PC-9 (cell line): ENCODE measurements at regions not wholly inside any gene's neighbourhood (a gene's known extent, or its start where the extent isn't known, plus 50 kb on each side); places are given as distances from the start of the nearest gene placed in this dataset.

Experiments used
- BruUV-seq: library from RNA; stranded (reverse); fragments of 400-500 nt; replicated peaks from 2 replicates; lab custom pipeline; 2021; lab: Mats Ljungman, UMichigan
- CTCF ChIA-PET: fragments of 300-600 bp; sonication (Branson Sonifier 250); formaldehyde crosslinking; loops from one replicate; lab custom pipeline; 2022; ENCODE audit warnings: antibody characterized with exemption; lab: Charles Lee
- POLR2A ChIA-PET: fragments of 300-600 bp; sonication (Branson Sonifier 250); formaldehyde crosslinking; loops from one replicate; lab custom pipeline; 2022; ENCODE audit warnings: antibody characterized with exemption; ENCODE audit not compliant: unreplicated experiment; lab: Charles Lee
- DNase-seq, 2 experiments: peaks; one replicate each; pipeline versions ENCODE4 v3.0.0 to v3.0.0-alpha.2; 2015 to 2022; ENCODE audit warnings: mixed read lengths in 1 of 2
- H2AFZ ChIP-seq: fragments of 200-600 bp; sonication (generic); 2 replicates; pipeline ENCODE4 v1.8.1; 2017; ENCODE audit warnings: antibody characterized with exemption
- H3F3A ChIP-seq: fragments of 200-600 bp; sonication (generic); 2 replicates; pipeline ENCODE4 v1.8.1; 2017; ENCODE audit warnings: antibody characterized with exemption, mild to moderate bottlenecking, low read depth; ENCODE audit not compliant: insufficient read depth
- H3K27ac ChIP-seq: fragments of 200-600 bp; sonication (generic); 2 replicates; pipeline ENCODE4 v1.6.1; 2016; ENCODE audit warnings: mixed run types
- H3K27me3 ChIP-seq: fragments of 200-600 bp; sonication (generic); 2 replicates; pipeline ENCODE4 v1.6.1; 2016; ENCODE audit warnings: low read depth, mixed run types; ENCODE audit not compliant: insufficient read depth
- H3K36me3 ChIP-seq: fragments of 200-600 bp; sonication (generic); 2 replicates; pipeline ENCODE4 v1.6.1; 2016; ENCODE audit warnings: low read depth, mixed run types
- H3K4me1 ChIP-seq: fragments of 200-600 bp; sonication (generic); replicated peaks from 2 replicates; pipeline ENCODE4 v1.6.1; 2016; ENCODE audit warnings: mixed run types; ENCODE audit not compliant: insufficient read depth
- H3K4me2 ChIP-seq: fragments of 200-600 bp; sonication (generic); 2 replicates; pipeline ENCODE4 v1.6.1; 2017; ENCODE audit warnings: mixed run types
- H3K4me3 ChIP-seq: fragments of 200-600 bp; sonication (generic); 2 replicates; pipeline ENCODE4 v1.6.1; 2016; ENCODE audit warnings: mixed run types
- H3K79me2 ChIP-seq: fragments of 200-600 bp; sonication (generic); 2 replicates; pipeline ENCODE4 v1.6.1; 2017; ENCODE audit warnings: low read depth, mixed run types
- H3K9me2 ChIP-seq: fragments of 200-600 bp; sonication (generic); 2 replicates; pipeline ENCODE4 v1.8.1; 2017; ENCODE audit warnings: mild to moderate bottlenecking; ENCODE audit not compliant: insufficient read depth
- H3K9me3 ChIP-seq: fragments of 200-600 bp; sonication (generic); 2 replicates; pipeline ENCODE4 v1.8.1; 2016; ENCODE audit warnings: low read depth; ENCODE audit not compliant: insufficient read depth
- H4K20me1 ChIP-seq: fragments of 200-600 bp; sonication (generic); 2 replicates; pipeline ENCODE4 v1.8.1; 2017; ENCODE audit not compliant: insufficient read depth
- CTCF ChIP-seq: fragments of 200-600 bp; sonication (generic); conservative IDR thresholded peaks from 2 replicates; pipeline ENCODE4 v1.6.1; 2017; ENCODE audit warnings: mixed run types, antibody characterized with exemption, mild to moderate bottlenecking, moderate library complexity
- EZH2 ChIP-seq: fragments of 200-600 bp; sonication (generic); IDR thresholded peaks from 2 replicates; pipeline ENCODE4 v1.8.0; 2017; ENCODE audit warnings: antibody characterized with exemption, low read depth
- intact Hi-C: fragments of 100-400 bp; cut with micrococcal nuclease; formaldehyde crosslinking; loops from one replicate; pipeline ENCODE4 v1.10.0; 2022; ENCODE audit not compliant: unreplicated experiment

GRCh38 chr11:33630936-33631748 lies 69.5 kb downstream of the C11orf91 start:
- no peak overlapping the region for H3K4me2 ChIP-seq
- intact Hi-C loops, result loop anchor here (5.0 kb wide), 2 partner anchors 106 to 259 kb away; partner anchors contain the start of gene CD59
- H3K4me1 ChIP-seq, result peaks cover 38% of the 10 kb centered on the region
- no peaks in the 10 kb centered on the region for H3K36me3 ChIP-seq
- H4K20me1 ChIP-seq, result no peaks in the 10 kb centered on the region
- H3K79me2 ChIP-seq, result no peaks in the 10 kb centered on the region
- no peaks in the 10 kb centered on the region for H3K9me3 ChIP-seq
- no peak overlapping the region for H2AFZ ChIP-seq
- H3F3A ChIP-seq, result peaks cover 42% of the 10 kb centered on the region
- peak overlapping the region; percentile 99; the same call in 1 of the 2 replicates for H3K27ac ChIP-seq
- no peaks in the 10 kb centered on the region for H3K9me2 ChIP-seq
- TF ChIP-seq CTCF, result no peak
- TF ChIP-seq EZH2, result no peak
- CTCF ChIA-PET, result no interaction called here
- POLR2A ChIA-PET, result no interaction called here
- DNase-seq, result no peak
- H3K27me3 ChIP-seq, result no peaks in the 10 kb centered on the region
- no TSS peak for BruUV-seq
- H3K4me3 ChIP-seq, result no peak overlapping the region

GRCh38 chr11:33624083-33624482 lies 76.5 kb downstream of the C11orf91 start:
- TF ChIP-seq EZH2 (no peak), CTCF (no peak)
- H3K9me3 ChIP-seq, result no peaks in the 10 kb centered on the region
- no peaks in the 10 kb centered on the region for H3K36me3 ChIP-seq
- no peaks in the 10 kb centered on the region for H3K27me3 ChIP-seq
- no peak overlapping the region for H2AFZ ChIP-seq
- POLR2A ChIA-PET, result no interaction called here
- no peak overlapping the region for H3K4me3 ChIP-seq
- no peaks in the 10 kb centered on the region for H3K4me1 ChIP-seq
- no peak overlapping the region for H3K4me2 ChIP-seq
- H3K9me2 ChIP-seq, result no peaks in the 10 kb centered on the region
- H4K20me1 ChIP-seq, result no peaks in the 10 kb centered on the region
- no peak overlapping the region for H3K27ac ChIP-seq
- no peak for DNase-seq
- CTCF ChIA-PET, result no interaction called here
- intact Hi-C loops, result no loop called here
- no TSS peak for BruUV-seq
- no peaks in the 10 kb centered on the region for H3K79me2 ChIP-seq
- H3F3A ChIP-seq, result peaks cover 9% of the 10 kb centered on the region; the same call in 1 of the 2 replicates

GRCh38 chr11:33622806-33623205 lies 77.8 kb downstream of the C11orf91 start:
- ChIA-PET CTCF (no interaction called here), POLR2A (interaction anchor here (0.6 kb wide), 1 partner anchor 1780 kb away, joined by 4 read pairs; no protein-coding TSS in a partner anchor)
- Histone ChIP-seq H4K20me1 (no peaks in the 10 kb centered on the region), H3K4me3 (no peak overlapping the region), H3F3A (peaks cover 9% of the 10 kb centered on the region; the same call in 1 of the 2 replicates), H3K27me3 (no peaks in the 10 kb centered on the region), H3K4me1 (no peaks in the 10 kb centered on the region), H2AFZ (no peak overlapping the region), H3K27ac (no peak overlapping the region), H3K79me2 (no peaks in the 10 kb centered on the region), H3K9me2 (no peaks in the 10 kb centered on the region), H3K36me3 (no peaks in the 10 kb centered on the region), H3K4me2 (no peak overlapping the region), H3K9me3 (no peaks in the 10 kb centered on the region)
- intact Hi-C loops, result no loop called here
- no peak for TF ChIP-seq EZH2
- DNase-seq, result no peak
- no TSS peak for BruUV-seq
